ENCODE measurements at regions not wholly inside any gene's neighbourhood (a gene's known extent, or its start where the extent isn't known, plus 50 kb on each side); places are given as distances from the start of the nearest gene placed in this dataset.

GRCh38 chr12:124183172-124183571 is 111.7 kb upstream of the RFLNA start:
- Histone ChIP-seq H3K23ac (ENCODE audit: insufficient read length) (no peak overlapping the region), H3K23me2 (ENCODE audit: low read depth, low read length) (no peaks in the 10 kb centered on the region), H3K27ac (ENCODE audit: low read depth, low read length) (no peak overlapping the region), H3K56ac (replicated peaks; ENCODE audit: insufficient read length, low read depth, low read length) (no peak overlapping the region), H2BK5ac (ENCODE audit: low read depth, low read length) (no peak overlapping the region), H3K79me1 (ENCODE audit: low read depth, low read length) (no peaks in the 10 kb centered on the region), H3K27me3 (replicated peaks in 1 of 4; ENCODE audit: control insufficient read depth in 3 of 4, extremely low read depth in 1 of 4, insufficient read depth in 3 of 4, low read length in 3 of 4) (no peaks in the 10 kb centered on the region), H3K4ac (replicated peaks; ENCODE audit: insufficient read length, low read depth, low read length) (no peak overlapping the region), H2BK20ac (ENCODE audit: low read length) (no peak overlapping the region), H3K4me3 (ENCODE audit: extremely low read depth in 1 of 4, insufficient read depth in 2 of 4, low read depth in 3 of 4, low read length in 4 of 4) (no peak overlapping the region), H3K18ac (ENCODE audit: extremely low read depth, low read length) (no peak overlapping the region), H3K9ac (replicated peaks in 1 of 4; ENCODE audit: extremely low read depth in 1 of 4, low read depth in 3 of 4, low read length in 3 of 4) (no peak overlapping the region), H3K9me3 (ENCODE audit: insufficient read depth in 2 of 2, low read depth in 1 of 2, low read length in 1 of 2) (no peaks in the 10 kb centered on the region), H3K4me2 (ENCODE audit: insufficient read depth in 1 of 2, low read depth in 2 of 2, low read length in 2 of 2) (no peak overlapping the region), H4K91ac (replicated peaks; ENCODE audit: insufficient read length, low read length) (no peak overlapping the region), H2AK5ac (ENCODE audit: low read depth, low read length) (no peak overlapping the region), H2BK15ac (ENCODE audit: low read length) (no peak overlapping the region), H3K36me3 (ENCODE audit: control insufficient read depth in 2 of 4, insufficient read depth in 4 of 4, low read length in 3 of 4) (no peaks in the 10 kb centered on the region), H4K20me1 (replicated peaks in 1 of 2; ENCODE audit: control insufficient read depth in 1 of 2, insufficient read depth in 2 of 2, low read length in 2 of 2) (no peaks in the 10 kb centered on the region), H3K79me2 (ENCODE audit: control insufficient read depth in 1 of 2, insufficient read depth in 2 of 2, low read length in 2 of 2) (no peaks in the 10 kb centered on the region), H3K14ac (ENCODE audit: insufficient read length) (no peak overlapping the region), H4K5ac (ENCODE audit: insufficient read length, low read depth, low read length) (no peak overlapping the region), H3K4me1 (replicated peaks in 1 of 4; ENCODE audit: control insufficient read depth in 3 of 4, insufficient read depth in 4 of 4, low read length in 3 of 4) (peaks cover 0 to 6% (median 1%) of the 10 kb centered on the region in 4 experiments; a peak in 2 of 7 replicates), H4K8ac (ENCODE audit: extremely low read depth, insufficient read depth, low read length) (no peak overlapping the region), H2AFZ (ENCODE audit: low read length) (no peak overlapping the region), H2BK120ac (replicated peaks; ENCODE audit: low read depth, low read length) (no peak overlapping the region), H2BK12ac (ENCODE audit: low read depth, low read length) (no peak overlapping the region)
- CTCF ChIA-PET (ENCODE audit: partially characterized antibody): interaction anchor here (0.9 to 1.3 kb wide), 3 partner anchors 11 to 129 kb away, joined by 3 to 5 read pairs (median 4); no protein-coding TSS in a partner anchor
- 97% methylated on average over 2 of the region's 2 CpGs; no CpG with 5 or more reads in 1 of the 2 experiments for WGBS, 2 experiments (ENCODE audit: extremely low coverage in 1 of 2, insufficient coverage in 1 of 2, insufficient read length in 1 of 2, insufficient replicate concordance in 2 of 2, low coverage in 1 of 2, low lambda C conversion rate in 2 of 2, missing lambda C conversion rate in 1 of 2)
- FAIRE-seq (no peak), DNase-seq (ENCODE audit: low read depth in 1 of 2, low spot score in 2 of 2) (no peak)
- TF ChIP-seq RAD21 (IDR thresholded peaks at IDR 0.05 in 1 of 2, conservative IDR thresholded peaks at IDR 0.05 in 1 of 2; ENCODE audit: low read depth in 2 of 2, low read length in 2 of 2): no peak
- POLR2A ChIA-PET (ENCODE audit: partially characterized antibody): no interaction called here
